GM18867 (cell line): ENCODE measurements at regions not wholly inside any gene's neighbourhood (a gene's known extent, or its start where the extent isn't known, plus 50 kb on each side); places are given as distances from the start of the nearest gene placed in this dataset.
"Not testable (repeated sequence)": the region's sequence is repeated elsewhere in the genome, so short reads cannot be mapped to it uniquely, and the experiment has no call there.

ENCODE experiments used
- ATAC-seq: cut with Tn5 transposase; IDR thresholded peaks from one replicate; pipeline ENCODE4 v1.9.1; 2021; ENCODE audit warnings: mild to moderate bottlenecking, moderate library complexity; ENCODE audit not compliant: unreplicated experiment

- ATAC-seq = not testable (repeated sequence)
Observed at GRCh38 chr20:17891131-17891530, 77.5 kb downstream of the SNX5 start.

- no peak for ATAC-seq
Observed at GRCh38 chr20:17890330-17890729, 78.3 kb downstream of the SNX5 start.

- ATAC-seq = no peak
Observed at GRCh38 chr20:17889226-17889625, 79.4 kb downstream of the SNX5 start.

- no peak for ATAC-seq
Observed at GRCh38 chr20:17888044-17888443, 80.5 kb downstream of the SNX5 start.

GRCh38 chr20:17887331-17888030 lies 81.1 kb downstream of the SNX5 start:
- no peak for ATAC-seq

GRCh38 chr20:17885544-17885943 lies 83.0 kb downstream of the SNX5 start:
- ATAC-seq = no peak

- ATAC-seq = no peak
Observed at GRCh38 chr20:17885076-17885475, 83.5 kb downstream of the SNX5 start.

- ATAC-seq = no peak
Observed at GRCh38 chr20:17884307-17885003, 84.1 kb downstream of the SNX5 start.

- no peak for ATAC-seq
Observed at GRCh38 chr20:17883592-17884306, 84.8 kb downstream of the SNX5 start.

GRCh38 chr20:17882834-17883591 lies 85.6 kb downstream of the SNX5 start:
- no peak for ATAC-seq

- no peak for ATAC-seq
Observed at GRCh38 chr20:17882065-17882833, 86.3 kb downstream of the SNX5 start.

GRCh38 chr20:17881741-17882064 lies 86.9 kb downstream of the SNX5 start:
- ATAC-seq = no peak

- no peak for ATAC-seq
Observed at GRCh38 chr20:17878912-17879602, 89.5 kb downstream of the SNX5 start.

GRCh38 chr20:17878069-17878911 lies 90.3 kb downstream of the SNX5 start:
- ATAC-seq = no peak

GRCh38 chr20:17875981-17876385 lies 92.6 kb downstream of the SNX5 start:
- ATAC-seq = no peak

- ATAC-seq = no peak
Observed at GRCh38 chr20:17875106-17875980, 93.3 kb downstream of the SNX5 start.

- no peak for ATAC-seq
Observed at GRCh38 chr20:17874271-17875105, 94.1 kb downstream of the SNX5 start.
